ENCODE measurements at regions not wholly inside any gene's neighbourhood (a gene's known extent, or its start where the extent isn't known, plus 50 kb on each side); places are given as distances from the start of the nearest gene placed in this dataset.
A peak's percentile ranks its signal among the peaks of the same experiment; 100 is the strongest.

DNA sequence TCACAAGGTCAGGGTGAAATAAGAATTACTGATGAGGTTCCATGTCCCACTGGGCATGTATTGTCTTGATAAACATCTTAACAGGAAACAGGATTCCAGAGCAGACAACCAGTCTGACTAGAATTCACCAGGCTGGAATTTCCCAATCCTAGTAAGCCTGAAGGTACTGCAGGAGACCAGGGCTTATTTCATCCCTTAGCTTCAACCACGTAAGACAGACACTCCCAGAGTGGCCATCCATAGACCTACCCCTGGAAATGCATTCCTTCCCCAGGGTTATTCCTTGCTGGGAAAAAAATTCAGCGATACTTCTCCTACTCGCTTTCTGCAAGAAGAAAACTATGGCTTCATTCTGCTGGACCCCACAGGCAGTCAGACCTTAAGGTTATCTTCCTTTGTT is 785.4 kb downstream of the NR2F1-AS1 start:
- no peak for DNase-seq (ENCODE audit: low spot score)

DNA sequence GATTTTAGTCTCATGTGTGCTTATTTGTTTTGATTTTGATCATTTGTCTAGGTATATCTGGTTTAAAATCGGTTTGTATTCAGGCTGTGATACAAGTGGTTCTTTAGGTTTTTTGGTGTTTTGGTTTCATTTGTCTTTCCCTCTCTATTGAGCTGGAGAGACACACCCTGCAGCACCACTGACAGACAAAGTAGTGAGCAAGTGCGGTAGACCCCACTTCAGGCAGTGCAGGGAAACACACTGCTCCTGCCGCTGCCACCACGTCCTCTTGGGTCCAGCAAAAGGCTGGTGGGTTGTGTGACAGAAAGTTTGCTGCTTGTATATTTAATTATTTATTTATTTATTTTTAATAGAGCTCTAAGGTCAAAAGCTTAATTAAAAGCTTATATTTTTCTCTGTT is 801.0 kb downstream of the NR2F1-AS1 start:
- DNase-seq (ENCODE audit: low spot score) = no peak

DNA sequence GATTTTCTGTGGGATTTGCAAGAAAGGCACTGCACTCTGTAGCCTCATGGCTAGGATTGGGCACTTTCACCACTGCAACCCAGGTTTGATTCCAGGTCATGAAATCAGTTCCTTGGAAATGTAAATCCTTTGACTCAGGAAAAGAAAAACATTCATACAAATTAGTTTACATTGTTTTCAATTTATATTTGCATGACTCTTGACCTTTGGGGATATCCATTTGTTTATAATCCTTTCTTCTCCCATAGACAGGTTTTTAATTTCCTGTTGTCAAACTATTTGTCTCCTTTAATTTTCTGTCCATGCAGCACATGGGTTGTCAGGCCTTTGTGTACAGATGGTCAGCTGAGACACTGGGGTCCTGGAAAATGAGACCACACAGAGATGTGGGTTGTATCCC is 801.5 kb downstream of the NR2F1-AS1 start:
- no peak for DNase-seq (ENCODE audit: low spot score)

- DNase-seq (ENCODE audit: low spot score) = peak; percentile 25
Observed at GRCh38 chr5:92778261-92778660, 802.8 kb downstream of the NR2F1-AS1 start.

- no peak for DNase-seq (ENCODE audit: low spot score)
Observed at GRCh38 chr5:92777421-92777820, 803.6 kb downstream of the NR2F1-AS1 start.

- DNase-seq (ENCODE audit: low spot score) = no peak
Observed at GRCh38 chr5:92775711-92776615, 805.1 kb downstream of the NR2F1-AS1 start.

GRCh38 chr5:92769978-92770377 is 811.0 kb downstream of the NR2F1-AS1 start:
- DNase-seq (ENCODE audit: low spot score) = no peak

DNA sequence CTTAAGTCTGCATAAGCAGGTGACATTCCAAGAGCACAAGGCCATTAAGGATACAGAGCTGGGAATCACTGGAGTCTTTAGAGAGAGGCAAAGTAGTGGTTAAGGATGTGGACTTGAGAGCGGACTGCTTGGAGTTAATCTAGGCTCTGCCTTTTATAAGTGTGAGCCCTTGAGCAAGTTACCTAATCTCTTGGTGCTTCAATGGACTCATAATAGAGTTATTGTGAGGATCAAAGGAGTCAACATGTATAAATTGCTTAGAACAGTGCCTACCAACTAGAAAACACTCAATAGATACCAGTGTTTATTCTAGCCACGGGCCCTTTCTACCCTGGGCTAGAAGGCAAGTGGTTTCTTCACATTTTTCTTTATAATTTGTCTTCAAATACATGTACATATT is 819.4 kb downstream of the NR2F1-AS1 start:
- DNase-seq (ENCODE audit: low spot score) = no peak

DNA sequence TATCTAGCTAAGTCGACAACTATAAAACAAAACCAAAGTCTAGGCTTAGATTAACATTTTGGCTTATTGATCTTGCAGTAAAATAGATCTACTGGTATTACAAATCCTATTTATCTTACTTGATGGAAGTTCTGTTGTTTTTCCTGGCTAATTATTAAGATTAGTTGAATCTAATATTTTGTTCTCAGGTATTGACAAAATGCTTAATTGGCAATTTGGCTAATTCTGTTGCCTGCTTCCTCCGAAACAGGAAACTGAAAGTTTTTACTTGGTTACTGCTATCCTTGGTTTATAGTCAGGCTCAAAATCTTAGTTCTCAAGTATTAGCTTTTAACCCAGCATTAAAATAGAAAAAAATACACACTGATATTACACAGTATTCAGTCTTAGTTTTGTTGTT is 820.5 kb downstream of the NR2F1-AS1 start:
- DNase-seq (ENCODE audit: low spot score) = no peak

- no peak for DNase-seq (ENCODE audit: low spot score)
Observed at GRCh38 chr5:92758552-92758951, 822.5 kb downstream of the NR2F1-AS1 start.

DNA sequence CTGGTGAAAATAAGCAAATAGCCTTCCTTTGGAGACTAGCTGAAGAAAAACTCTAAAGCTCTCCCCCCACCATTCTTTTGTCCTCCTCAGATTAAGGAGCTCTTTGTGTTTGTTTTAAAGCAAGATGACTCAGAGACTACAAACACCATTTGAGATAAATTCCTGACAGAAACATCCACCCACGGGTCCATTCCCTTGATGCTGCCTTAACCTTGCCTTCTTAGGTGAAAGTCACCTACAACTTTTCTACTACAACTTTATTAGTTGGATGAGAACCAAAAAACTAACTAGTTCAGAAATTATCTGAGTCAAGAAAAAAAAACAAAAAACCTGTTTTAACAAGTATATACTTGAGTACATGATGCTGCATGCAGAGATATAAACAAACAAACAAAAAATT is 831.1 kb downstream of the NR2F1-AS1 start:
- DNase-seq (ENCODE audit: low spot score) = no peak

GRCh38 chr5:92748072-92748676 is 832.8 kb downstream of the NR2F1-AS1 start:
- no peak for DNase-seq (ENCODE audit: low spot score)

DNA sequence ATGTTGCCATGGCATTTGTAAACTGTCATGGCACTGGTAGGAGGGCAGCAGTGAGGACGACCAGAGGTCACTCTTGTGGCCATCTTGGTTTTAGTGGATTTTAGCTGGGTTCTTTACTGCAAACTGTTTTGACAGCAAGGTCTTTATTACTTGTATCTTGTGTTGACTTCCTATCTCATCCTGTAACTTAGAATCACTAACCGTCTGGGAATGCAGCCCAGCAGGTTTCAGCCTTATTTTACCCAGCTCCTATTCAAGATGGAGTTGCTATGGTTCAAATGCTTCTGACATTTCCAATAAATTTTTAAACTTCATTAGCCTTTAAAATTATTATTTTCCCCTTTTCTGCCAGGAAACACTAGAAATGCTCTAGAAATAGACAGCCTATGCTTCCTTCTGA is 839.1 kb downstream of the NR2F1-AS1 start:
- no peak for DNase-seq (ENCODE audit: low spot score)

- no peak for DNase-seq (ENCODE audit: low spot score)
Observed at GRCh38 chr5:92734211-92734940, 846.6 kb downstream of the NR2F1-AS1 start.

- DNase-seq (ENCODE audit: low spot score) = no peak
Observed at GRCh38 chr5:92730486-92730885, 850.5 kb downstream of the NR2F1-AS1 start.

DNA sequence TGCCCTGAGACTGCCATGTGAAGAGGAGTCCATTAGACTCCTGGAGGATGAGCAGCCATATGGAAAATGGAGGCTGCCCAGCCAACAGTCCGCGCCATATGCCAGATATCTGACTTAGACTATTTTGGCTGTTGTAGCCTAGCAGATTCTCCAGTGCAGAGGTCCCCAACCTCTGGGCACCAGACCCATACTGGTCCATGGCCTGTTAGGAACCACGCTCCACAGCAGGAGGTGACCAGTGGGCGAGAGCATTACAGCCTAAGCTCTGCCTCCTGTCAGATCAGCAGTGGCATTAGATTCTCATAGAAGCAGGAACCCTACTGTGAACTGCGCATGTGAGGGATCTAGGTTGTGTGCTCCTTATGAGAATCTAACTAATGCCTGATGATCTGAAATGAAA is 851.9 kb downstream of the NR2F1-AS1 start:
- DNase-seq (ENCODE audit: low spot score) = no peak

GRCh38 chr5:92715946-92716520 is 865.0 kb downstream of the NR2F1-AS1 start:
- no peak for DNase-seq (ENCODE audit: low spot score)

DNA sequence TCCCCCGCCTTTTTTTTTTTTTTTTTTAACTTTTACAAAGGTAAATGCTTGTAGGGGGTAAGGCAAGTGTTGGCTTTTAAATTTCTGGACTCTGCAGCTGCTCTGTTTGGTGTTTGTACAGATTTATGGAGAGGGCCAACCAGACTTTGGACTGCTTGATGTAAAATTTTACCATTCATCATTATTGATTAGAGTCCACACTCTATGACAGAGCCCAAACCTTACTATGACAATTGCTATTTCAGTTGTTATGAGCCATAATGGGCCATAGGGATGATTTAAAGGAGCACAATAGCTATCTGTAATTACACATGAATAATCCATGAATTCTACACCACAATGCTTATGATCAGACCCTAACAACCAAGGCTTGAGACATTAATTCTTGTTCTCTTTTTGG is 867.2 kb downstream of the NR2F1-AS1 start:
- no peak for DNase-seq (ENCODE audit: low spot score)

DNA sequence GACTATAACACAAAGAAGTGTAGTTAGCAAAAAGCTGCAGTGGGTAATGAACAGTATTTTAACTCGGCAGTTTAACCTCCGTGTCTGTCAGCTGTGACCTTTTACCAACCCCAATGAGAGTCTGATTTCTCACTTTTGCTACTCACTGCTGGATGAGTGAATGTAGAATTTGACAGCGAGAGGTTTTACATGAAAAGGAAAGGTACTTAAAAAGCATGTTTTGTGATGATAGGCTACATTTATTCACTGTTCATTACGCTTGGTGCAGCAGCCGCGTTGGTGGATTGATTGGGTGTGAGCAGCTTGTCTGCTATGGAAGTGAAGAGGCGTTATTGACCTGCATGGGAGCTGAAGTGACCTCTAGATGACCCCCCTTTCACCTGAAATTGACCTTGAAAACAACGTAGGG is 867.7 kb downstream of the NR2F1-AS1 start:
- DNase-seq (ENCODE audit: low spot score) = no peak

- no peak for DNase-seq (ENCODE audit: low spot score)
Observed at GRCh38 chr5:92711956-92712355, 869.1 kb downstream of the NR2F1-AS1 start.

DNA sequence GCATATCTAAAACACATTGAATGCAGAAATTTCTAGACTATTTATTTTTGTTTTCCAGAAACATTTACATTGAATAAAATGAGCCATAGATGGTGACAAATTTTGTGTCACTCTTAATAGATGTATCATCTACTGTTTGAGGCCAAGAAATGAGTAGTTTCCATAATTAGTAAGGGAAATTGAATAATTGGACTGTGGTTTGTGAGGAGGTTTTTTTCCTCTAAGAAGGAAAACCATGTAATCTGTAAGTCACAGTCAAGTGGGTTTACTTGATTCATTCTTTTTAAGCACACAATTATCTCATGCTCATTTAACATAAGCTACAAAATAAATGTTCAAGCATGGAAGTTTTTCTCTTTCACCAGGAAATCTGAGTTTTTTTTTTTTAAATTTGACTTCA is 876.4 kb downstream of the NR2F1-AS1 start:
- no peak for DNase-seq (ENCODE audit: low spot score)

DNA sequence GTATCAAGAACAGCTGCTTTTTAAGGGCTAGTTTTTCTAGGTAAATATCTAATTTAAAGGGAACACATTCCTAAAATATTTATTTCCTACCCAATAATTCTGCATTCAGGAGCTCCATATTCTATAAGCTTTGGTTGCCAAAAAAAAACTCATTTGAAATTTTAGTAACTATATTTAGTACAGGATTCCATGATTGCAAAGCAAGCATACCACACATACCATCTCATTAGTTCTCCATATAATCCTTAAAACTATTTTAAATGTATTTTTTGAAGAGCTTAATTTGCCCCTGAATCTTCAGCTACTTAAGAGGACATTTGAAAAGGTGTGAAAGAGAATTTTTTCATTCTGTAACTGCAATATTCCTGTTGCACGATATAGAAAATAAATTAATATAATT is 877.0 kb downstream of the NR2F1-AS1 start:
- no peak for DNase-seq (ENCODE audit: low spot score)
